ENCODE measurements at regions not wholly inside any gene's neighbourhood (a gene's known extent, or its start where the extent isn't known, plus 50 kb on each side); places are given as distances from the start of the nearest gene placed in this dataset.

GRCh38 chr16:76193906-76194615, 83.1 kb upstream of the CNTNAP4 start:
- Histone ChIP-seq H3K27me3 (ENCODE audit: control insufficient read depth in 2 of 2, insufficient read depth in 2 of 2, low read length in 2 of 2) (no peaks in the 10 kb centered on the region), H3K9me3 (ENCODE audit: control insufficient read depth in 2 of 3, low read length in 3 of 3) (no peaks in the 10 kb centered on the region), H3K36me3 (ENCODE audit: control insufficient read depth in 2 of 3, insufficient read depth in 3 of 3, low read length in 3 of 3) (no peaks in the 10 kb centered on the region), H3K4me3 (ENCODE audit: low read length) (no peak overlapping the region), H3K27ac (ENCODE audit: low read depth, low read length) (no peak overlapping the region), H3K4me1 (ENCODE audit: control insufficient read depth in 2 of 2, insufficient read depth in 2 of 2, low read length in 2 of 2) (no peaks in the 10 kb centered on the region)
- intact Hi-C loops (cut with micrococcal nuclease) = no loop called here
- Mint-ChIP-seq H3K4me3 (no peak overlapping the region), H3K27me3 (no peaks in the 10 kb centered on the region), H3K9me3 (peaks cover 0 to 7% (median 0%) of the 10 kb centered on the region in 11 donors), H3K4me1 (no peaks in the 10 kb centered on the region), H3K36me3 (no peaks in the 10 kb centered on the region), H3K27ac (no peak overlapping the region)
- no peak for ATAC-seq
- DNase-seq = no peak
- ChIA-PET CTCF (no interaction called here), POLR2A (no interaction called here)

GRCh38 chr16:76194616-76195015, 82.6 kb upstream of the CNTNAP4 start:
- H3K27me3 ChIP-seq (ENCODE audit: control insufficient read depth in 2 of 2, insufficient read depth in 2 of 2, low read length in 2 of 2) = no peaks in the 10 kb centered on the region
- no peak overlapping the region for H3K4me3 Mint-ChIP-seq
- intact Hi-C loops (cut with micrococcal nuclease) = no loop called here
- H3K27ac ChIP-seq (ENCODE audit: low read depth, low read length) = no peak overlapping the region
- H3K36me3 ChIP-seq (ENCODE audit: control insufficient read depth in 2 of 3, insufficient read depth in 3 of 3, low read length in 3 of 3) = no peaks in the 10 kb centered on the region
- no peaks in the 10 kb centered on the region for H3K4me1 ChIP-seq (ENCODE audit: control insufficient read depth in 2 of 2, insufficient read depth in 2 of 2, low read length in 2 of 2)
- H3K4me1 Mint-ChIP-seq = no peaks in the 10 kb centered on the region
- ATAC-seq (no peak), DNase-seq (no peak)
- H3K9me3 Mint-ChIP-seq = peaks cover 0 to 7% (median 0%) of the 10 kb centered on the region in 11 donors
- no peak overlapping the region for H3K4me3 ChIP-seq (ENCODE audit: low read length)
- ChIA-PET CTCF (no interaction called here), POLR2A (no interaction called here)
- H3K9me3 ChIP-seq (ENCODE audit: control insufficient read depth in 2 of 3, low read length in 3 of 3) = no peaks in the 10 kb centered on the region
- H3K36me3 Mint-ChIP-seq = no peaks in the 10 kb centered on the region
- H3K27me3 Mint-ChIP-seq = no peaks in the 10 kb centered on the region
- H3K27ac Mint-ChIP-seq = no peak overlapping the region

DNA sequence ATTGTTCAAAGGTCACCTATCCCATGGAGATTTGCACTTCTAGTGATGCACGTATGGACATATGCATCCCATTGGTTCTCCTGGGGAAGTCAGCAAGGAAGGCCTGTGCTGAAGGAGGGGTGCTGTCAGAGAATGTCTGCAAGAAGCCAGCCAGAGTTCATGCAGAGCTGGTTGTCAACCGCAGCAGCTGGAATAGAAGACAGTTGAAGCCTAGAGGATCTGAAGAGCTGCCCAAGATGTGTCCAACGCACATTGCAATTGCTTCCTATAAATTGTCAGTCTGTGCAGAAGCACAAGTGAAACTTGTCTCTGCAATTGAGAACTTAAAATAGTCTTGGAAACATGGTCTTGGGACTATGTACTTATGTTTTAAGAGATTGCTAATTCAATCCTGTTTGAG, 82.1 kb upstream of the CNTNAP4 start:
- Histone ChIP-seq H3K27me3 (ENCODE audit: control insufficient read depth in 2 of 2, insufficient read depth in 2 of 2, low read length in 2 of 2) (no peaks in the 10 kb centered on the region), H3K4me1 (ENCODE audit: control insufficient read depth in 2 of 2, insufficient read depth in 2 of 2, low read length in 2 of 2) (no peaks in the 10 kb centered on the region), H3K36me3 (ENCODE audit: control insufficient read depth in 2 of 3, insufficient read depth in 3 of 3, low read length in 3 of 3) (no peaks in the 10 kb centered on the region), H3K4me3 (ENCODE audit: low read length) (no peak overlapping the region), H3K27ac (ENCODE audit: low read depth, low read length) (no peak overlapping the region), H3K9me3 (ENCODE audit: control insufficient read depth in 2 of 3, low read length in 3 of 3) (no peaks in the 10 kb centered on the region)
- ChIA-PET POLR2A (no interaction called here), CTCF (no interaction called here)
- no peak for DNase-seq
- peaks cover 0 to 7% (median 0%) of the 10 kb centered on the region in 11 donors for H3K9me3 Mint-ChIP-seq
- no peak overlapping the region for H3K4me3 Mint-ChIP-seq
- H3K36me3 Mint-ChIP-seq = no peaks in the 10 kb centered on the region
- H3K27me3 Mint-ChIP-seq = no peaks in the 10 kb centered on the region
- intact Hi-C loops (cut with micrococcal nuclease) = no loop called here
- H3K27ac Mint-ChIP-seq = no peak overlapping the region
- no peak for ATAC-seq
- no peaks in the 10 kb centered on the region for H3K4me1 Mint-ChIP-seq

DNA sequence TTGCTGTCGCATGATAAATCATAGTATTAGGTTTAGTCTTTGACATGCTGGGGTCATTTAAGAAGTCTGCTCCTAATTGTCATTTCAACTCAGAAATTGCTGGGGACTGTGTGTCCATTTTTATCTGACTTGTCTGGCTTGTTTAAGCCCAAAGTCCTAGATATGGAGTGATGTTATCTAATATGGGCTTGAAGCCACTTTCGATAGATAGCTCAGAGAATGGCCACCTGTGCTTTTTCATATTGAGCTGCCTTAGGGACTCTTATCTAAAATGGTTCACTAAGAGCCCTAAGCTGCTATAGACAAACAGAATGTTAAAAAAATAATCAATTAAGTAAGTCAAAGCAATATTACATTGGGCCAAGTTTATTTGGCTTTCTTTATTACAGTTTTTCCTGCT, 81.6 kb upstream of the CNTNAP4 start:
- no peaks in the 10 kb centered on the region for H3K9me3 ChIP-seq (ENCODE audit: control insufficient read depth in 2 of 3, low read length in 3 of 3)
- Mint-ChIP-seq H3K4me1 (no peaks in the 10 kb centered on the region), H3K9me3 (peaks cover 0 to 7% (median 0%) of the 10 kb centered on the region in 11 donors), H3K27me3 (no peaks in the 10 kb centered on the region), H3K27ac (no peak overlapping the region), H3K36me3 (no peaks in the 10 kb centered on the region), H3K4me3 (no peak overlapping the region)
- H3K4me1 ChIP-seq (ENCODE audit: control insufficient read depth in 2 of 2, insufficient read depth in 2 of 2, low read length in 2 of 2) = no peaks in the 10 kb centered on the region
- ChIA-PET POLR2A (no interaction called here), CTCF (no interaction called here)
- intact Hi-C loops (cut with micrococcal nuclease) = no loop called here
- no peak overlapping the region for H3K4me3 ChIP-seq (ENCODE audit: low read length)
- ATAC-seq (no peak), DNase-seq (no peak)
- H3K36me3 ChIP-seq (ENCODE audit: control insufficient read depth in 2 of 3, insufficient read depth in 3 of 3, low read length in 3 of 3) = no peaks in the 10 kb centered on the region
- no peaks in the 10 kb centered on the region for H3K27me3 ChIP-seq (ENCODE audit: control insufficient read depth in 2 of 2, insufficient read depth in 2 of 2, low read length in 2 of 2)
- no peak overlapping the region for H3K27ac ChIP-seq (ENCODE audit: low read depth, low read length)

GRCh38 chr16:76197900-76198299, 79.3 kb upstream of the CNTNAP4 start:
- peaks cover 0 to 7% (median 0%) of the 10 kb centered on the region in 11 donors for H3K9me3 Mint-ChIP-seq
- no peak overlapping the region for H3K4me3 Mint-ChIP-seq

GRCh38 chr16:76199681-76200220, 77.5 kb upstream of the CNTNAP4 start:
- Mint-ChIP-seq H3K36me3 (no peaks in the 10 kb centered on the region), H3K4me3 (no peak overlapping the region), H3K27ac (no peak overlapping the region), H3K4me1 (no peaks in the 10 kb centered on the region), H3K27me3 (no peaks in the 10 kb centered on the region), H3K9me3 (peaks cover 0 to 11% (median 2%) of the 10 kb centered on the region in 11 donors)
- Histone ChIP-seq H3K27ac (ENCODE audit: low read depth, low read length) (no peak overlapping the region), H3K4me3 (ENCODE audit: low read length) (no peak overlapping the region), H3K36me3 (ENCODE audit: control insufficient read depth in 2 of 3, insufficient read depth in 3 of 3, low read length in 3 of 3) (no peaks in the 10 kb centered on the region), H3K4me1 (ENCODE audit: control insufficient read depth in 2 of 2, insufficient read depth in 2 of 2, low read length in 2 of 2) (no peaks in the 10 kb centered on the region), H3K27me3 (ENCODE audit: control insufficient read depth in 2 of 2, insufficient read depth in 2 of 2, low read length in 2 of 2) (no peaks in the 10 kb centered on the region), H3K9me3 (ENCODE audit: control insufficient read depth in 2 of 3, low read length in 3 of 3) (no peaks in the 10 kb centered on the region)
- intact Hi-C loops (cut with micrococcal nuclease) = no loop called here
- no peak for ATAC-seq
- ChIA-PET CTCF (no interaction called here), POLR2A (no interaction called here)
- DNase-seq = no peak

More at GRCh38 chr16:76197900-76198299, 79.3 kb upstream of the CNTNAP4 start:
- Mint-ChIP-seq H3K27me3 (no peaks in the 10 kb centered on the region), H3K27ac (no peak overlapping the region), H3K36me3 (no peaks in the 10 kb centered on the region), H3K4me1 (no peaks in the 10 kb centered on the region)
- Histone ChIP-seq H3K27ac (ENCODE audit: low read depth, low read length) (no peak overlapping the region), H3K9me3 (ENCODE audit: control insufficient read depth in 2 of 3, low read length in 3 of 3) (no peaks in the 10 kb centered on the region), H3K4me3 (ENCODE audit: low read length) (no peak overlapping the region), H3K4me1 (ENCODE audit: control insufficient read depth in 2 of 2, insufficient read depth in 2 of 2, low read length in 2 of 2) (no peaks in the 10 kb centered on the region), H3K27me3 (ENCODE audit: control insufficient read depth in 2 of 2, insufficient read depth in 2 of 2, low read length in 2 of 2) (no peaks in the 10 kb centered on the region), H3K36me3 (ENCODE audit: control insufficient read depth in 2 of 3, insufficient read depth in 3 of 3, low read length in 3 of 3) (no peaks in the 10 kb centered on the region)
- intact Hi-C loops (cut with micrococcal nuclease) = no loop called here
- ATAC-seq (no peak), DNase-seq (no peak)
- ChIA-PET POLR2A (no interaction called here), CTCF (no interaction called here)

GRCh38 chr16:76201385-76201784, 75.8 kb upstream of the CNTNAP4 start:
- H3K4me3 ChIP-seq (ENCODE audit: low read length) = no peak overlapping the region
- H3K4me3 Mint-ChIP-seq = no peak overlapping the region
- no peaks in the 10 kb centered on the region for H3K4me1 ChIP-seq (ENCODE audit: control insufficient read depth in 2 of 2, insufficient read depth in 2 of 2, low read length in 2 of 2)
- ChIA-PET CTCF (no interaction called here), POLR2A (no interaction called here)
- no peaks in the 10 kb centered on the region for H3K9me3 ChIP-seq (ENCODE audit: control insufficient read depth in 2 of 3, low read length in 3 of 3)
- no peak for DNase-seq
- no peaks in the 10 kb centered on the region for H3K27me3 Mint-ChIP-seq
- intact Hi-C loops (cut with micrococcal nuclease) = no loop called here
- no peak for ATAC-seq
- H3K27ac ChIP-seq (ENCODE audit: low read depth, low read length) = no peak overlapping the region
- H3K27me3 ChIP-seq (ENCODE audit: control insufficient read depth in 2 of 2, insufficient read depth in 2 of 2, low read length in 2 of 2) = no peaks in the 10 kb centered on the region
- H3K4me1 Mint-ChIP-seq = no peaks in the 10 kb centered on the region
- no peaks in the 10 kb centered on the region for H3K36me3 Mint-ChIP-seq
- H3K9me3 Mint-ChIP-seq = peaks cover 0 to 20% (median 4%) of the 10 kb centered on the region in 11 donors
- no peak overlapping the region for H3K27ac Mint-ChIP-seq
- no peaks in the 10 kb centered on the region for H3K36me3 ChIP-seq (ENCODE audit: control insufficient read depth in 2 of 3, insufficient read depth in 3 of 3, low read length in 3 of 3)

Data from naive thymus-derived CD4-positive, alpha-beta T cell (primary cell).